HG02840 (cell line): ENCODE measurements at regions not wholly inside any gene's neighbourhood (a gene's known extent, or its start where the extent isn't known, plus 50 kb on each side); places are given as distances from the start of the nearest gene placed in this dataset.

Experiments
- ATAC-seq: cut with Tn5 transposase; IDR thresholded peaks from one replicate; pipeline ENCODE4 v1.9.1; 2021; ENCODE audit warnings: mild to moderate bottlenecking, moderate library complexity, moderate number of reproducible peaks; ENCODE audit not compliant: unreplicated experiment, low FRiP score

GRCh38 chr4:44025376-44026020 lies 423.1 kb downstream of the KCTD8 start:
- ATAC-seq: no peak

GRCh38 chr4:44038811-44039210 lies 409.8 kb downstream of the KCTD8 start:
- ATAC-seq: no peak

GRCh38 chr4:44046491-44046890 lies 402.1 kb downstream of the KCTD8 start:
- no peak for ATAC-seq

- no peak for ATAC-seq
Measured at GRCh38 chr4:44056721-44057151, 391.9 kb downstream of the KCTD8 start.

- no peak for ATAC-seq
Measured at GRCh38 chr4:44070843-44071242, 377.8 kb downstream of the KCTD8 start.

GRCh38 chr4:44071959-44072955 lies 376.4 kb downstream of the KCTD8 start:
- no peak for ATAC-seq

GRCh38 chr4:44086753-44087152 lies 361.9 kb downstream of the KCTD8 start:
- no peak for ATAC-seq

- no peak for ATAC-seq
Measured at GRCh38 chr4:44093390-44093789, 355.2 kb downstream of the KCTD8 start.

GRCh38 chr4:44098973-44099372 lies 349.6 kb downstream of the KCTD8 start:
- no peak for ATAC-seq

- no peak for ATAC-seq
Measured at GRCh38 chr4:44100456-44100855, 348.2 kb downstream of the KCTD8 start.

GRCh38 chr4:44118971-44119680 lies 329.5 kb downstream of the KCTD8 start:
- ATAC-seq: no peak

- no peak for ATAC-seq
Measured at GRCh38 chr4:44120646-44121045, 328.0 kb downstream of the KCTD8 start.

- ATAC-seq: no peak
Measured at GRCh38 chr4:44121210-44121609, 327.4 kb downstream of the KCTD8 start.
